K562 (cell line): ENCODE measurements at regions not wholly inside any gene's neighbourhood (a gene's known extent, or its start where the extent isn't known, plus 50 kb on each side); places are given as distances from the start of the nearest gene placed in this dataset.

Source experiments
- ATAC-seq: fragments of 200-7000 bp; cut with Tn5 transposase; 3 replicates; pipeline ENCODE4 v1.9.1; 2020; ENCODE audit warnings: moderate library complexity
- BruUV-seq: library from RNA; stranded (reverse); fragments of 400-500 nt; replicated peaks from 2 replicates; lab custom pipeline; 2021; lab: Mats Ljungman, UMichigan
- CTCF ChIA-PET: fragments of 300-600 bp; formaldehyde crosslinking; extraction: SDS; loops from one replicate; lab custom pipeline; 2021; ENCODE audit warnings: low intra/inter-chr PET ratio; lab: Yijun Ruan, JAX
- POLR2A ChIA-PET: fragments of 300-600, 350-650 bp; sonication (Branson Sonifier 250); formaldehyde crosslinking; extraction: SDS; loops from one replicate; lab custom pipeline; 2021; ENCODE audit warnings: antibody characterized with exemption, inconsistent platforms; lab: Yijun Ruan, JAX
- DNase-seq, 4 experiments: peaks; one replicate each; pipeline versions ENCODE4 v3.0.0 to v3.0.0-alpha.2; 2011 to 2018; ENCODE audit warnings: low spot score in 3 of 4, mixed read lengths in 3 of 4; ENCODE audit errors: extremely low read depth in 1 of 4
- FAIRE-seq: peaks from 2 replicates; lab custom pipeline; 2011; peaks lifted over from hg19 to GRCh38; lab: Jason Lieb, UNC
- H2AFZ ChIP-seq: 2 replicates; pipeline ENCODE4 v1.6.0; 2011; ENCODE audit warnings: low read depth, low read length, control low read depth, inconsistent platforms
- H3K27ac ChIP-seq: fragments of 200-600 bp; 3 replicates; pipeline ENCODE4 v1.8.0; 2011; ENCODE audit warnings: low read depth, mild to moderate bottlenecking, control low read depth, inconsistent platforms, low read length, moderate library complexity, mixed read lengths; ENCODE audit errors: extremely low read depth
- H3K27me3 ChIP-seq, 2 experiments: fragments of 300-600 bp in 1 of 2; 2 replicates in 1 of 2; 3 replicates in 1 of 2; pipeline versions ENCODE4 v1.6.0 to v1.8.0; 2011; ENCODE audit warnings: inconsistent platforms in 2 of 2, low read length in 2 of 2, mild to moderate bottlenecking in 1 of 2, mixed read lengths in 1 of 2, moderate library complexity in 1 of 2; ENCODE audit not compliant: control insufficient read depth in 2 of 2, insufficient read depth in 2 of 2
- H3K36me3 ChIP-seq: fragments of 300-600 bp; 3 replicates; pipeline ENCODE4 v1.8.0; 2011; ENCODE audit warnings: mild to moderate bottlenecking, low read length, inconsistent platforms; ENCODE audit not compliant: control insufficient read depth, insufficient read depth
- H3K4me1 ChIP-seq, 2 experiments: fragments of 200-600 bp in 1 of 2; replicated peaks in 1 of 2; 2 replicates in 1 of 2; 3 replicates in 1 of 2; pipeline versions ENCODE4 v1.5.1 to v1.8.0; 2011; ENCODE audit warnings: inconsistent platforms in 2 of 2, low read length in 2 of 2, mild to moderate bottlenecking in 1 of 2, mixed read lengths in 1 of 2, moderate library complexity in 1 of 2; ENCODE audit not compliant: control insufficient read depth in 2 of 2, insufficient read depth in 2 of 2
- H3K4me2 ChIP-seq: 2 replicates; pipeline ENCODE4 v1.6.1; 2011; ENCODE audit warnings: low read length, control low read depth, inconsistent platforms, mixed read lengths; ENCODE audit not compliant: insufficient read depth
- H3K4me3 ChIP-seq: fragments of 200-600 bp; sonication (generic), shearing (Covaris generic); 2 replicates; pipeline ENCODE4 v1.5.1; 2016; ENCODE audit warnings: control low read depth, inconsistent platforms
- H3K79me2 ChIP-seq: fragments of 200-600 bp; 3 replicates; pipeline ENCODE4 v1.8.0; 2011; ENCODE audit warnings: low read length, inconsistent platforms; ENCODE audit not compliant: control insufficient read depth, insufficient read depth
- H3K9ac ChIP-seq, 2 experiments: 2 replicates each; pipeline versions ENCODE4 v1.6.0 to v1.6.1; 2011; ENCODE audit warnings: low read depth in 2 of 2, low read length in 2 of 2, control low read depth in 1 of 2, inconsistent platforms in 1 of 2, mild to moderate bottlenecking in 1 of 2, mixed read lengths in 1 of 2; ENCODE audit not compliant: insufficient read depth in 1 of 2
- H3K9me1 ChIP-seq: one replicate; pipeline ENCODE4 v1.6.0; 2011; ENCODE audit warnings: inconsistent platforms, mild to moderate bottlenecking, low read length, moderate library complexity; ENCODE audit not compliant: control insufficient read depth, insufficient read depth
- H3K9me3 ChIP-seq: replicated peaks from 2 replicates; pipeline ENCODE4 v1.5.1; 2011; ENCODE audit warnings: low read depth, low read length, inconsistent platforms; ENCODE audit not compliant: control insufficient read depth, insufficient read depth
- H4K20me1 ChIP-seq: replicated peaks from 2 replicates; pipeline ENCODE4 v1.6.1; 2011; ENCODE audit warnings: low read length, inconsistent platforms, mixed read lengths; ENCODE audit not compliant: control insufficient read depth, insufficient read depth
- RBM17 ChIP-seq: fragments of 200-400 bp; formaldehyde crosslinking; IDR thresholded peaks from 2 replicates; pipeline ENCODE4 v1.6.1; 2017; ENCODE audit warnings: low read depth, mild to moderate bottlenecking, low read length, borderline replicate concordance
- RREB1 ChIP-seq: fragments of 250-450 bp; sonication (Bioruptor Pico); IDR thresholded peaks from 2 replicates; pipeline ENCODE4 v1.4.0; 2020
- TAF7 ChIP-seq: fragments of 450-650 bp; IDR thresholded peaks from 2 replicates; pipeline ENCODE4 v1.6.1; 2016; ENCODE audit warnings: missing genetic modification characterization, missing compliant biosample characterization
- WGBS: fragments of 100-300 bp; shearing (Covaris generic); methylation state at CpG from one replicate; pipeline ENCODE4 v1.1.6; 2016; ENCODE audit warnings: low coverage, mixed read lengths; ENCODE audit not compliant: insufficient coverage; ENCODE audit errors: missing lambda C conversion rate; 5-methylcytosine and 5-hydroxymethylcytosine counted together
- in situ Hi-C: fragments of 300-500 bp; cut with MboI; formaldehyde crosslinking; loops from 4 replicates; pipeline ENCODE4 v1.15.0; 2018; ENCODE audit warnings: inconsistent platforms, mixed read lengths
- intact Hi-C: fragments of 100-400 bp; cut with micrococcal nuclease; formaldehyde crosslinking; loops from 2 replicates; pipeline ENCODE4 v1.14.2; 2022

DNA sequence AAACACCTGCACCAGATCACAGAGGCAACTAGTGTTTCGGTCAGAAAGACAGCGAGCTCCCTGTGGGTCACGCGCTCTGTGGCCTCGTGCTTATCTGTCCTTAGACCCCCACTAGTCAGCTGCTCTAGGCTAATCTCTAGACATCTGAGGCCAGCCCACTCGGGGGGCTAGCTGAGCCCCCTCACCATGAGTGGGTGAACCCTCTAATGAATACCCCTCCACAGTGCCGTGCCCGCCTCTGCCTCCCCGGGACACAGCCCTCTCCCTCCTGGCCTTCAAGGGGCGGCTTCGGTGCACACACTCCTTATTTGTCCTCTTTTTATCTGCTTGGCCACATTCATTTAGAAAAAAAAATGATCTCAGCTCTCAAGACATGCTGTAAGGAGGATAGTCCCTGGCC, 320.1 kb downstream of the C16orf95 start (continued):
- TF ChIP-seq RREB1 (CRISPR knock-in tag), result no peak
- TF ChIP-seq, all 486 proteins: peak for 0

- Histone ChIP-seq H2AFZ (no peak overlapping the region), H4K20me1 (peaks cover 16% of the 10 kb centered on the region), H3K79me2 (no peaks in the 10 kb centered on the region), H3K4me2 (no peak overlapping the region)
- TF ChIP-seq RBM17 (no peak), TAF7 (tag) (0 out of 2 replicates have a peak, but pooled peaks have one; percentile 18)
- TF ChIP-seq, all 486 proteins: peak for 1
- Histone ChIP-seq H3K36me3 (no peaks in the 10 kb centered on the region), H3K27ac (no peak overlapping the region), H3K27me3 (peaks cover 26 to 54% of the 10 kb centered on the region in 2 experiments), H3K9me1 (no peaks in the 10 kb centered on the region), H3K9ac (no peak overlapping the region), H3K4me3 (no peak overlapping the region), H3K9me3 (no peaks in the 10 kb centered on the region), H3K4me1 (peaks cover 0 to 11% of the 10 kb centered on the region in 2 experiments; a peak in 1 of 5 replicates)
- WGBS, result 3% methylated on average over 18 of the region's 21 CpGs
- DNase-seq, result no peak
- no peak for ATAC-seq
- no peak for FAIRE-seq
- ChIA-PET POLR2A (interaction anchor here (0.6 kb wide), 1 partner anchor 125 kb away, joined by 3 read pairs; no protein-coding TSS in a partner anchor), CTCF (no interaction called here)
- in situ Hi-C loops, result no loop called here
- intact Hi-C loops, result no loop called here
- BruUV-seq, result no TSS peak
Measured at GRCh38 chr16:86998196-86999001, 318.8 kb downstream of the C16orf95 start.
